PC-3 (cell line): ENCODE measurements at regions not wholly inside any gene's neighbourhood (a gene's known extent, or its start where the extent isn't known, plus 50 kb on each side); places are given as distances from the start of the nearest gene placed in this dataset.

Source experiments
- ATAC-seq: fragments of 200-7000 bp; cut with Tn5 transposase; 2 replicates; pipeline ENCODE4 v1.9.1; 2020; ENCODE audit warnings: mild to moderate bottlenecking, moderate library complexity
- BruUV-seq: library from RNA; stranded (reverse); fragments of 400-500 nt; replicated peaks from 2 replicates; lab custom pipeline; 2021; lab: Mats Ljungman, UMichigan
- CTCF ChIA-PET: fragments of 300-600 bp; sonication (Branson Sonifier 250); formaldehyde crosslinking; loops from one replicate; lab custom pipeline; 2022; ENCODE audit warnings: antibody characterized with exemption; lab: Charles Lee
- POLR2A ChIA-PET: fragments of 300-600 bp; sonication (Branson Sonifier 250); formaldehyde crosslinking; loops from one replicate; lab custom pipeline; 2022; ENCODE audit warnings: antibody characterized with exemption; ENCODE audit not compliant: unreplicated experiment; lab: Charles Lee
- DNase-seq: peaks from one replicate; pipeline ENCODE4 v3.0.0-alpha.2; 2015
- H2AFZ ChIP-seq: fragments of 300-600 bp; sonication (generic); 2 replicates; pipeline ENCODE4 v1.6.0; 2016; ENCODE audit warnings: antibody characterized with exemption, low read length
- H3F3A ChIP-seq: fragments of 300-600 bp; sonication (generic); one replicate; pipeline ENCODE4 v1.6.0; 2017; ENCODE audit warnings: antibody characterized with exemption, low read length, control low read depth, mild to moderate bottlenecking; ENCODE audit not compliant: unreplicated experiment
- H3K27ac ChIP-seq: fragments of 300-600 bp; sonication (generic); 2 replicates; pipeline ENCODE4 v1.5.1; 2016; ENCODE audit warnings: mild to moderate bottlenecking, low read length
- H3K27me3 ChIP-seq: fragments of 300-600 bp; sonication (generic); 2 replicates; pipeline ENCODE4 v1.6.1; 2016; ENCODE audit warnings: low read length, mixed read lengths
- H3K36me3 ChIP-seq: fragments of 300-600 bp; sonication (generic); 2 replicates; pipeline ENCODE4 v1.6.1; 2016; ENCODE audit warnings: low read depth, mixed run types, low read length, mixed read lengths
- H3K4me1 ChIP-seq: fragments of 300-600 bp; sonication (generic); 2 replicates; pipeline ENCODE4 v1.5.1; 2016; ENCODE audit warnings: low read length; ENCODE audit not compliant: insufficient read depth
- H3K4me2 ChIP-seq: fragments of 300-600 bp; sonication (generic); 2 replicates; pipeline ENCODE4 v1.6.0; 2016; ENCODE audit warnings: low read length
- H3K4me3 ChIP-seq: fragments of 300-600 bp; sonication (generic); 2 replicates; pipeline ENCODE4 v1.5.1; 2016; ENCODE audit warnings: mild to moderate bottlenecking, low read length, mixed read lengths
- H3K79me2 ChIP-seq: fragments of 300-600 bp; sonication (generic); 2 replicates; pipeline ENCODE4 v1.6.1; 2017; ENCODE audit warnings: low read length, mixed read lengths
- H3K9ac ChIP-seq: fragments of 300-600 bp; sonication (generic); 2 replicates; pipeline ENCODE4 v1.6.0; 2016; ENCODE audit warnings: mild to moderate bottlenecking, low read length
- H3K9me2 ChIP-seq: fragments of 300-600 bp; sonication (generic); replicated peaks from 2 replicates; pipeline ENCODE4 v1.6.1; 2016; ENCODE audit warnings: mixed run types, low read length, mixed read lengths
- H3K9me3 ChIP-seq: fragments of 300-600 bp; sonication (generic); 2 replicates; pipeline ENCODE4 v1.6.1; 2016; ENCODE audit warnings: low read length, mixed read lengths
- H4K20me1 ChIP-seq: fragments of 300-600 bp; sonication (generic); 2 replicates; pipeline ENCODE4 v1.6.1; 2016; ENCODE audit warnings: low read length, mixed read lengths
- CTCF ChIP-seq: fragments of 300-600 bp; sonication (generic); conservative IDR thresholded peaks from 2 replicates; pipeline ENCODE4 v1.5.1; 2017; ENCODE audit warnings: antibody characterized with exemption, low read depth, mild to moderate bottlenecking, low read length
- EZH2 ChIP-seq: fragments of 300-600 bp; sonication (generic); IDR thresholded peaks from one replicate; pipeline ENCODE4 v1.6.1; 2017; ENCODE audit warnings: antibody characterized with exemption, mild to moderate bottlenecking, low read length; ENCODE audit not compliant: unreplicated experiment
- EZH2phosphoT487 ChIP-seq: fragments of 300-600 bp; sonication (generic); IDR thresholded peaks from 2 replicates; pipeline ENCODE4 v1.6.1; 2018; ENCODE audit warnings: mild to moderate bottlenecking, antibody characterized with exemption, low read length, borderline replicate concordance
- intact Hi-C: fragments of 100-400 bp; cut with micrococcal nuclease; formaldehyde crosslinking; loops from 2 replicates; pipeline ENCODE4 v1.9.0; 2023

- ChIA-PET CTCF (no interaction called here), POLR2A (no interaction called here)
- H3F3A ChIP-seq, result no peaks in the 10 kb centered on the region
- H3K4me1 ChIP-seq, result no peaks in the 10 kb centered on the region
- H3K4me2 ChIP-seq, result no peak overlapping the region
- H4K20me1 ChIP-seq, result no peaks in the 10 kb centered on the region
- no peaks in the 10 kb centered on the region for H3K9me3 ChIP-seq
- H3K79me2 ChIP-seq, result no peaks in the 10 kb centered on the region
- H3K9me2 ChIP-seq, result no peaks in the 10 kb centered on the region
- DNase-seq (no peak), ATAC-seq (no peak)
- H3K27me3 ChIP-seq, result peaks cover 38% of the 10 kb centered on the region
- no peak overlapping the region for H3K27ac ChIP-seq
- no peak overlapping the region for H3K9ac ChIP-seq
- no peak overlapping the region for H2AFZ ChIP-seq
- BruUV-seq, result no TSS peak
- no peaks in the 10 kb centered on the region for H3K36me3 ChIP-seq
- intact Hi-C loops, result no loop called here
- TF ChIP-seq EZH2phosphoT487, result no peak
- TF ChIP-seq EZH2, result no peak
- TF ChIP-seq CTCF, result no peak
- H3K4me3 ChIP-seq, result no peak overlapping the region
Measured at GRCh38 chr12:130011611-130012385, 108.0 kb upstream of the TMEM132D start.

GRCh38 chr12:130013771-130014484 is 110.1 kb upstream of the TMEM132D start:
- BruUV-seq, result no TSS peak
- intact Hi-C loops, result no loop called here
- TF ChIP-seq EZH2phosphoT487, result no peak
- no peak for TF ChIP-seq EZH2
- TF ChIP-seq CTCF, result peak; percentile 61
- no peaks in the 10 kb centered on the region for H3K9me2 ChIP-seq
- H3K36me3 ChIP-seq, result no peaks in the 10 kb centered on the region
- no peaks in the 10 kb centered on the region for H3F3A ChIP-seq
- H3K27ac ChIP-seq, result no peak overlapping the region
- ChIA-PET CTCF (no interaction called here), POLR2A (no interaction called here)
- DNase-seq (peak; percentile 57), ATAC-seq (peak; percentile 38; the same call in 1 of the 2 replicates)
- H2AFZ ChIP-seq, result no peak overlapping the region
- H3K27me3 ChIP-seq, result peaks cover 29% of the 10 kb centered on the region
- no peak overlapping the region for H3K4me3 ChIP-seq
- no peaks in the 10 kb centered on the region for H4K20me1 ChIP-seq
- H3K4me1 ChIP-seq, result no peaks in the 10 kb centered on the region
- H3K79me2 ChIP-seq, result no peaks in the 10 kb centered on the region
- H3K9me3 ChIP-seq, result no peaks in the 10 kb centered on the region
- H3K4me2 ChIP-seq, result no peak overlapping the region
- no peak overlapping the region for H3K9ac ChIP-seq

GRCh38 chr12:130014485-130014807 is 110.6 kb upstream of the TMEM132D start:
- intact Hi-C loops, result no loop called here
- POLR2A ChIA-PET, result no interaction called here

More at GRCh38 chr12:130014485-130014807, 110.6 kb upstream of the TMEM132D start:
- H3K79me2 ChIP-seq, result no peaks in the 10 kb centered on the region
- no peak overlapping the region for H3K4me3 ChIP-seq
- H3K36me3 ChIP-seq, result no peaks in the 10 kb centered on the region
- no peaks in the 10 kb centered on the region for H4K20me1 ChIP-seq
- TF ChIP-seq EZH2, result no peak
- no peak for TF ChIP-seq EZH2phosphoT487
- TF ChIP-seq CTCF, result no peak
- CTCF ChIA-PET, result no interaction called here
- H2AFZ ChIP-seq, result no peak overlapping the region
- no peak for DNase-seq
- H3K9ac ChIP-seq, result no peak overlapping the region
- no TSS peak for BruUV-seq
- H3K27ac ChIP-seq, result no peak overlapping the region
- no peaks in the 10 kb centered on the region for H3K4me1 ChIP-seq
- H3F3A ChIP-seq, result no peaks in the 10 kb centered on the region
- H3K9me2 ChIP-seq, result no peaks in the 10 kb centered on the region
- H3K4me2 ChIP-seq, result no peak overlapping the region
- peaks cover 26% of the 10 kb centered on the region for H3K27me3 ChIP-seq
- H3K9me3 ChIP-seq, result no peaks in the 10 kb centered on the region
- no peak for ATAC-seq
